T-helper 2 cell treated with Interferon-gamma antibody and Interleukin-4, amounts not matched to agents 5 μg/mL and 100 μg/mL, for 36 hours (primary cell): ENCODE measurements at regions not wholly inside any gene's neighbourhood (a gene's known extent, or its start where the extent isn't known, plus 50 kb on each side); places are given as distances from the start of the nearest gene placed in this dataset.

ENCODE experiments used
- DNase-seq: peaks from one replicate; pipeline ENCODE4 v3.0.0; 2021; ENCODE audit warnings: low spot score
- H3K27ac Mint-ChIP-seq: one replicate; pipeline ENCODE4 v1.8.0; 2021; ENCODE audit warnings: mild to moderate bottlenecking, mixed read lengths
- H3K27me3 Mint-ChIP-seq: one replicate; pipeline ENCODE4 v1.8.0; 2021; ENCODE audit warnings: low read depth, mixed read lengths
- H3K36me3 Mint-ChIP-seq: one replicate; pipeline ENCODE4 v1.8.0; 2021; ENCODE audit warnings: low read depth, mixed read lengths
- H3K4me1 Mint-ChIP-seq: one replicate; pipeline ENCODE4 v1.8.0; 2021; ENCODE audit warnings: low read depth, mixed read lengths
- H3K4me3 Mint-ChIP-seq: one replicate; pipeline ENCODE4 v1.8.0; 2022; ENCODE audit warnings: mild to moderate bottlenecking, moderate library complexity, mixed read lengths
- H3K9me3 Mint-ChIP-seq: one replicate; pipeline ENCODE4 v1.8.0; 2021; ENCODE audit warnings: mixed read lengths

- Mint-ChIP-seq H3K27ac (no peak overlapping the region), H3K4me3 (no peak overlapping the region), H3K27me3 (no peaks in the 10 kb centered on the region), H3K9me3 (no peaks in the 10 kb centered on the region), H3K36me3 (no peaks in the 10 kb centered on the region), H3K4me1 (no peaks in the 10 kb centered on the region)
- no peak for DNase-seq
Measured at GRCh38 chr22:49024775-49025440, 802.8 kb downstream of the BRD1 start.

GRCh38 chr22:49023879-49024774 lies 803.5 kb downstream of the BRD1 start:
- no peaks in the 10 kb centered on the region for H3K9me3 Mint-ChIP-seq
- H3K27me3 Mint-ChIP-seq, result no peaks in the 10 kb centered on the region
- no peaks in the 10 kb centered on the region for H3K4me1 Mint-ChIP-seq
- no peak overlapping the region for H3K27ac Mint-ChIP-seq
- no peak for DNase-seq
- H3K36me3 Mint-ChIP-seq, result no peaks in the 10 kb centered on the region
- H3K4me3 Mint-ChIP-seq, result no peak overlapping the region

GRCh38 chr22:49023161-49023878 lies 804.4 kb downstream of the BRD1 start:
- Mint-ChIP-seq H3K4me1 (no peaks in the 10 kb centered on the region), H3K9me3 (no peaks in the 10 kb centered on the region), H3K4me3 (no peak overlapping the region), H3K27ac (no peak overlapping the region), H3K36me3 (no peaks in the 10 kb centered on the region), H3K27me3 (no peaks in the 10 kb centered on the region)
- no peak for DNase-seq

- Mint-ChIP-seq H3K36me3 (no peaks in the 10 kb centered on the region), H3K27me3 (no peaks in the 10 kb centered on the region), H3K4me1 (no peaks in the 10 kb centered on the region), H3K4me3 (no peak overlapping the region), H3K9me3 (no peaks in the 10 kb centered on the region), H3K27ac (no peak overlapping the region)
- no peak for DNase-seq
Measured at GRCh38 chr22:49022816-49023160, 804.9 kb downstream of the BRD1 start.

GRCh38 chr22:49021926-49022815 lies 805.5 kb downstream of the BRD1 start:
- Mint-ChIP-seq H3K9me3 (no peaks in the 10 kb centered on the region), H3K27ac (no peak overlapping the region), H3K27me3 (no peaks in the 10 kb centered on the region), H3K4me3 (no peak overlapping the region), H3K36me3 (no peaks in the 10 kb centered on the region), H3K4me1 (no peaks in the 10 kb centered on the region)
- DNase-seq, result no peak

GRCh38 chr22:49021131-49021925 lies 806.3 kb downstream of the BRD1 start:
- no peaks in the 10 kb centered on the region for H3K27me3 Mint-ChIP-seq
- DNase-seq, result no peak
- no peak overlapping the region for H3K27ac Mint-ChIP-seq
- no peaks in the 10 kb centered on the region for H3K36me3 Mint-ChIP-seq
- H3K9me3 Mint-ChIP-seq, result no peaks in the 10 kb centered on the region
- no peak overlapping the region for H3K4me3 Mint-ChIP-seq
- H3K4me1 Mint-ChIP-seq, result no peaks in the 10 kb centered on the region

GRCh38 chr22:49019737-49020713 lies 807.6 kb downstream of the BRD1 start:
- no peak overlapping the region for H3K4me3 Mint-ChIP-seq
- no peaks in the 10 kb centered on the region for H3K36me3 Mint-ChIP-seq
- DNase-seq, result no peak
- no peak overlapping the region for H3K27ac Mint-ChIP-seq
- H3K9me3 Mint-ChIP-seq, result no peaks in the 10 kb centered on the region
- H3K27me3 Mint-ChIP-seq, result no peaks in the 10 kb centered on the region
- no peaks in the 10 kb centered on the region for H3K4me1 Mint-ChIP-seq

- no peak for DNase-seq
- Mint-ChIP-seq H3K27me3 (no peaks in the 10 kb centered on the region), H3K4me3 (no peak overlapping the region), H3K9me3 (no peaks in the 10 kb centered on the region), H3K36me3 (no peaks in the 10 kb centered on the region), H3K27ac (no peak overlapping the region), H3K4me1 (no peaks in the 10 kb centered on the region)
Measured at GRCh38 chr22:49018601-49019000, 809.1 kb downstream of the BRD1 start.

GRCh38 chr22:49017482-49018329 lies 810.0 kb downstream of the BRD1 start:
- DNase-seq, result no peak
- Mint-ChIP-seq H3K4me1 (no peaks in the 10 kb centered on the region), H3K27ac (no peak overlapping the region), H3K27me3 (no peaks in the 10 kb centered on the region), H3K4me3 (no peak overlapping the region), H3K9me3 (no peaks in the 10 kb centered on the region), H3K36me3 (no peaks in the 10 kb centered on the region)

- Mint-ChIP-seq H3K4me3 (no peak overlapping the region), H3K27me3 (no peaks in the 10 kb centered on the region), H3K9me3 (no peaks in the 10 kb centered on the region), H3K36me3 (no peaks in the 10 kb centered on the region), H3K4me1 (no peaks in the 10 kb centered on the region), H3K27ac (no peak overlapping the region)
- DNase-seq, result no peak
Measured at GRCh38 chr22:49016909-49017481, 810.7 kb downstream of the BRD1 start.
